Caco-2 (cell line): ENCODE measurements at regions not wholly inside any gene's neighbourhood (a gene's known extent, or its start where the extent isn't known, plus 50 kb on each side); places are given as distances from the start of the nearest gene placed in this dataset.

Experiments used
- BruUV-seq: library from RNA; stranded (reverse); fragments of 400-500 nt; replicated peaks from 2 replicates; lab custom pipeline; 2021; lab: Mats Ljungman, UMichigan
- CTCF ChIA-PET: fragments of 300-600 bp; sonication (Branson Sonifier 250); formaldehyde crosslinking; loops from one replicate; lab custom pipeline; 2022; ENCODE audit warnings: antibody characterized with exemption; lab: Charles Lee
- POLR2A ChIA-PET: fragments of 300-600 bp; sonication (Branson Sonifier 250); formaldehyde crosslinking; loops from one replicate; lab custom pipeline; 2022; ENCODE audit warnings: antibody characterized with exemption; lab: Charles Lee
- DNase-seq, 2 experiments: peaks; one replicate each; pipeline versions ENCODE4 v3.0.0 to v3.0.0-alpha.2; 2020 to 2022
- H3K27me3 ChIP-seq: replicated peaks from 2 replicates; pipeline ENCODE4 v1.6.0; 2011; ENCODE audit warnings: low read length; ENCODE audit not compliant: control insufficient read depth, insufficient read depth
- H3K36me3 ChIP-seq: 2 replicates; pipeline ENCODE4 v1.5.1; 2011; ENCODE audit warnings: low read length; ENCODE audit not compliant: control insufficient read depth, insufficient read depth
- H3K4me1 ChIP-seq: fragments of 250-450 bp; sonication (Bioruptor Pico); 2 replicates; pipeline ENCODE4 v1.5.1; 2020; ENCODE audit warnings: mild to moderate bottlenecking
- H3K4me3 ChIP-seq: 2 replicates; pipeline ENCODE4 v1.5.1; 2011; ENCODE audit warnings: low read depth, mild to moderate bottlenecking, control low read depth, low read length
- H3K9me3 ChIP-seq: fragments of 250-450 bp; sonication (Bioruptor Pico); 2 replicates; pipeline ENCODE4 v1.5.1; 2020; ENCODE audit warnings: mild to moderate bottlenecking, moderate library complexity
- H3K27ac Mint-ChIP-seq: one replicate; pipeline ENCODE4 v1.8.0; 2022; ENCODE audit warnings: mixed read lengths; ENCODE audit not compliant: unreplicated experiment
- H3K27me3 Mint-ChIP-seq: one replicate; pipeline ENCODE4 v1.8.0; 2022; ENCODE audit warnings: mixed read lengths; ENCODE audit not compliant: insufficient read depth, unreplicated experiment
- H3K36me3 Mint-ChIP-seq: one replicate; pipeline ENCODE4 v1.8.0; 2022; ENCODE audit warnings: mild to moderate bottlenecking, mixed read lengths; ENCODE audit not compliant: insufficient read depth, unreplicated experiment
- H3K4me1 Mint-ChIP-seq: one replicate; pipeline ENCODE4 v1.8.0; 2022; ENCODE audit warnings: low read depth, mixed read lengths; ENCODE audit not compliant: unreplicated experiment
- H3K4me3 Mint-ChIP-seq: one replicate; pipeline ENCODE4 v1.8.0; 2022; ENCODE audit warnings: mild to moderate bottlenecking, moderate library complexity, mixed read lengths; ENCODE audit not compliant: unreplicated experiment
- H3K9me3 Mint-ChIP-seq: one replicate; pipeline ENCODE4 v1.8.0; 2022; ENCODE audit warnings: mixed read lengths; ENCODE audit not compliant: unreplicated experiment
- intact Hi-C: fragments of 100-400 bp; cut with micrococcal nuclease; formaldehyde crosslinking; loops from one replicate; pipeline ENCODE4 v1.10.0; 2022; ENCODE audit not compliant: unreplicated experiment
- TF ChIP-seq, protein P1 (sequence below), 2 experiments: fragments of 200-600 bp in 1 of 2; IDR thresholded peaks; 1 replicate in 1 of 2; 2 replicates in 1 of 2; pipeline versions ENCODE4 v1.5.1 to v1.8.0; 2011 to 2022; ENCODE audit warnings: antibody characterized with exemption in 1 of 2, control low read depth in 1 of 2, inconsistent platforms in 1 of 2, low read depth in 1 of 2, low read length in 1 of 2, mild to moderate bottlenecking in 1 of 2, moderate library complexity in 1 of 2; ENCODE audit not compliant: insufficient read depth in 1 of 2, severe bottlenecking in 1 of 2, unreplicated experiment in 1 of 2

DNA sequence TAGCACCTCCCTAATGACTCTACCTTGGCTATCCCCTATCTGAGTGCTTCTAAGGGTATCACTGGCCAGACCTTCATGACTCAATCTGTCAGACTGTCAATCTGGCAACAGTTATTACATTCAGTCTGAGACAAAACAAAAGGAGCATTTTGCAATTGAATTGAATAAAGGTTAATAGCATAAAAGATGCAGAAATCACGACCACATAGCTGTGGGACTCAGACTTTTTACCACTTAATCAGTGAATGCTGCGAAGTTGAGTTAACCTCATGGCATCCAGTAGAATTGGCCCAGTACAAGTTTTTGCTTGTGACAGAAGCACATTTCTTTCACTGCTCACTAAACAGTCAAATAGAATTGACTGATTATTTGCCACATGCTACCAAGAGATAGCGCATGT is 480.7 kb upstream of the DPPA4 start:
- H3K36me3 Mint-ChIP-seq: no peaks in the 10 kb centered on the region
- no peaks in the 10 kb centered on the region for H3K27me3 ChIP-seq
- intact Hi-C loops: no loop called here
- DNase-seq: no peak
- H3K27ac Mint-ChIP-seq: no peak overlapping the region
- H3K27me3 Mint-ChIP-seq: peaks cover 2% of the 10 kb centered on the region
- H3K4me1 Mint-ChIP-seq: no peaks in the 10 kb centered on the region
- ChIA-PET CTCF (no interaction called here), POLR2A (no interaction called here)
- no peaks in the 10 kb centered on the region for H3K36me3 ChIP-seq
- no peaks in the 10 kb centered on the region for H3K9me3 ChIP-seq
- TF ChIP-seq, protein P1, sequence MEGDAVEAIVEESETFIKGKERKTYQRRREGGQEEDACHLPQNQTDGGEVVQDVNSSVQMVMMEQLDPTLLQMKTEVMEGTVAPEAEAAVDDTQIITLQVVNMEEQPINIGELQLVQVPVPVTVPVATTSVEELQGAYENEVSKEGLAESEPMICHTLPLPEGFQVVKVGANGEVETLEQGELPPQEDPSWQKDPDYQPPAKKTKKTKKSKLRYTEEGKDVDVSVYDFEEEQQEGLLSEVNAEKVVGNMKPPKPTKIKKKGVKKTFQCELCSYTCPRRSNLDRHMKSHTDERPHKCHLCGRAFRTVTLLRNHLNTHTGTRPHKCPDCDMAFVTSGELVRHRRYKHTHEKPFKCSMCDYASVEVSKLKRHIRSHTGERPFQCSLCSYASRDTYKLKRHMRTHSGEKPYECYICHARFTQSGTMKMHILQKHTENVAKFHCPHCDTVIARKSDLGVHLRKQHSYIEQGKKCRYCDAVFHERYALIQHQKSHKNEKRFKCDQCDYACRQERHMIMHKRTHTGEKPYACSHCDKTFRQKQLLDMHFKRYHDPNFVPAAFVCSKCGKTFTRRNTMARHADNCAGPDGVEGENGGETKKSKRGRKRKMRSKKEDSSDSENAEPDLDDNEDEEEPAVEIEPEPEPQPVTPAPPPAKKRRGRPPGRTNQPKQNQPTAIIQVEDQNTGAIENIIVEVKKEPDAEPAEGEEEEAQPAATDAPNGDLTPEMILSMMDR (IDR thresholded peaks at IDR 0.05; ENCODE audit: insufficient read depth in 1 of 2, low read depth in 1 of 2, low read length in 1 of 2, severe bottlenecking in 1 of 2, unreplicated experiment in 1 of 2): no peak
- no peak overlapping the region for H3K4me3 ChIP-seq
- no peaks in the 10 kb centered on the region for H3K9me3 Mint-ChIP-seq
- no peak overlapping the region for H3K4me3 Mint-ChIP-seq
- no peaks in the 10 kb centered on the region for H3K4me1 ChIP-seq
- BruUV-seq: no TSS peak

DNA sequence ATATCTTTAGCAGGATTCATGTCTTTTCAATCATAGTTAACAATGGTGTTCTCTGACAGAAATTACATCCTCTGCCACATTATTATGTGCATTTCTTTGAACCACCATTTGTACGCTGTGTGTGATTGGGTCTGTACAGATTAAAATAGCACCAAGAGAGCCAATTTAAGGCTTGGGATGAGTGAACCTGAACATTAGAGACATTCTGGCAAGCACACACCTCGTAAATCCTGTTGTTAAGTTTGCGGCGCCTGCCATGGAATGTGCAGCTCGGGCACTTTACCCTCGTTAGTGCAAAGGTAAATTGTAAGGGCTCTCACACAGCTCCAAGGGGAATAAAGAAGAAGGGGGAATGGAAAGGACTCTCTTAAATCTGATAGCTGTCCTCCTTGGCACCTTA is 482.4 kb upstream of the DPPA4 start:
- Histone ChIP-seq H3K36me3 (no peaks in the 10 kb centered on the region), H3K27me3 (no peaks in the 10 kb centered on the region), H3K4me1 (no peaks in the 10 kb centered on the region), H3K9me3 (no peaks in the 10 kb centered on the region), H3K4me3 (no peak overlapping the region)
- ChIA-PET CTCF (no interaction called here), POLR2A (no interaction called here)
- Mint-ChIP-seq H3K4me3 (no peak overlapping the region), H3K36me3 (no peaks in the 10 kb centered on the region), H3K27ac (no peak overlapping the region), H3K4me1 (no peaks in the 10 kb centered on the region), H3K27me3 (no peaks in the 10 kb centered on the region), H3K9me3 (no peaks in the 10 kb centered on the region)
- intact Hi-C loops: no loop called here
- no peak for DNase-seq
- BruUV-seq: no TSS peak
- TF ChIP-seq, protein P1 (IDR thresholded peaks at IDR 0.05; ENCODE audit: insufficient read depth in 1 of 2, low read depth in 1 of 2, low read length in 1 of 2, severe bottlenecking in 1 of 2, unreplicated experiment in 1 of 2): no peak

DNA sequence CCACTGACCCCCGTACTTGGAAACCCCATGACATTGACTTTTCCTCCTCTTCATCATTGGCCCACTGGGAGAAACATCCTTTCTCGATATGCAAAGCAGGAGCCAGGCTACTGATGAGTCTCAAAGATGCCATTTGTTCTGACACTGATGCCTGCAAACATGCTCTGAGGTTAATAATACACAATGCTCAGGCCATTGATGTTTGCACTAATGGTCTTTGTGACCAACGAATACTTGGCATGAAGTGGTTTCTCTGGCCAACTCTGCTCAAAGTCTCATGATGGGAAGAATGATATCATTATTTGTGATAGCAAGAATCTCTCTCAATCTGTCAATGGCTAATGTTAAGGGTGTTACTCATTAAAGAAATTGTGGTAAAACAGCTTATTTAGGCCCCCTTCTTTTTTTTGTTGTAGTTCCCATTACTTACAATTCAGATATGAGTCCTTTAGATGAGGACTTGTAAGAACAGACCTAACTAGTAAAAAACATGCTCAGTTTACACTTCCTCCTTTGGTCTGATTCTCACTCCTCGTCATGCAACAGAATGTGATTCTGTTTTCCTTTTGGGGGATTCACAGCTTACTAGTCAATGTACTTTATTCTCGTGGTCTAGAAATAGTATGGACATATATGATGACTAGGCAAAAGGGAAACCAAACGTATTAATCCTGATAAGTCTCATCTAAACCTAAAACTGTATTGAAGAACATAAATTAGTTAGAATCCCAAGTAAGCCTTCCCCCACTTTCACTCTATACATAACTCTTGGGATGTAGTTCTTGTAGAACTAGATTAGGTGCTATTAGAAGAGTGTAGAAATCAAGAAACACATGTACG is 488.8 kb upstream of the DPPA4 start:
- H3K27me3 ChIP-seq: no peaks in the 10 kb centered on the region
- intact Hi-C loops: no loop called here
- no peak for DNase-seq
- TF ChIP-seq, protein P1 (IDR thresholded peaks at IDR 0.05; ENCODE audit: insufficient read depth in 1 of 2, low read depth in 1 of 2, low read length in 1 of 2, severe bottlenecking in 1 of 2, unreplicated experiment in 1 of 2): no peak
- H3K4me3 Mint-ChIP-seq: no peak overlapping the region
- H3K9me3 ChIP-seq: no peaks in the 10 kb centered on the region
- ChIA-PET CTCF (no interaction called here), POLR2A (no interaction called here)
- no peak overlapping the region for H3K4me3 ChIP-seq
- no peak overlapping the region for H3K27ac Mint-ChIP-seq
- no TSS peak for BruUV-seq
- H3K9me3 Mint-ChIP-seq: no peaks in the 10 kb centered on the region
- H3K36me3 Mint-ChIP-seq: no peaks in the 10 kb centered on the region
- H3K4me1 Mint-ChIP-seq: no peaks in the 10 kb centered on the region
- no peaks in the 10 kb centered on the region for H3K27me3 Mint-ChIP-seq
- H3K4me1 ChIP-seq: no peaks in the 10 kb centered on the region
- H3K36me3 ChIP-seq: no peaks in the 10 kb centered on the region
